ENCODE measurements at regions not wholly inside any gene's neighbourhood (a gene's known extent, or its start where the extent isn't known, plus 50 kb on each side); places are given as distances from the start of the nearest gene placed in this dataset.

DNA sequence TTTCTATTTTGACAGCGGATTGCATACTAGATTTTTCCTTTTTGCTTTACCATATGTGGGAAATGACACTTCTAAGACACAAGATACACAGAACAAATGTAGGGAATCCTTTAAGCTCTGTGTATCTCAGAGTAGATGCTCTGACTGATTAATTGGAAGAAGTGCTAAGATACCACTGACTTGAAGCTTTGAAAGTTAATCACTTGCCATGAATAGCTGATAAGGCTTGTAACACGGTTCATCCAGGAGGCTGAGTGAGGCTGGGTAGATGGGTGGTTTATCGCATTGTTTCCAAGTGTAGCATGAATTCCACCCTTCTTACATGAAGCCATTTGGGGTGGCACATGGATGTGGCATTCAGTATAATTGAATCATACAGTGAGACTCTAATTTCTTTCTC, 654.1 kb upstream of the RBFOX1 start:
- TF ChIP-seq, protein P1, sequence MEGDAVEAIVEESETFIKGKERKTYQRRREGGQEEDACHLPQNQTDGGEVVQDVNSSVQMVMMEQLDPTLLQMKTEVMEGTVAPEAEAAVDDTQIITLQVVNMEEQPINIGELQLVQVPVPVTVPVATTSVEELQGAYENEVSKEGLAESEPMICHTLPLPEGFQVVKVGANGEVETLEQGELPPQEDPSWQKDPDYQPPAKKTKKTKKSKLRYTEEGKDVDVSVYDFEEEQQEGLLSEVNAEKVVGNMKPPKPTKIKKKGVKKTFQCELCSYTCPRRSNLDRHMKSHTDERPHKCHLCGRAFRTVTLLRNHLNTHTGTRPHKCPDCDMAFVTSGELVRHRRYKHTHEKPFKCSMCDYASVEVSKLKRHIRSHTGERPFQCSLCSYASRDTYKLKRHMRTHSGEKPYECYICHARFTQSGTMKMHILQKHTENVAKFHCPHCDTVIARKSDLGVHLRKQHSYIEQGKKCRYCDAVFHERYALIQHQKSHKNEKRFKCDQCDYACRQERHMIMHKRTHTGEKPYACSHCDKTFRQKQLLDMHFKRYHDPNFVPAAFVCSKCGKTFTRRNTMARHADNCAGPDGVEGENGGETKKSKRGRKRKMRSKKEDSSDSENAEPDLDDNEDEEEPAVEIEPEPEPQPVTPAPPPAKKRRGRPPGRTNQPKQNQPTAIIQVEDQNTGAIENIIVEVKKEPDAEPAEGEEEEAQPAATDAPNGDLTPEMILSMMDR (IDR thresholded peaks at IDR 0.05; ENCODE audit: insufficient read depth, low read length, poor library complexity, severe bottlenecking) = no peak
- no peak for TF ChIP-seq EZH2phosphoT487 (conservative IDR thresholded peaks at IDR 0.05; ENCODE audit: low read length)

Measured in SU-DHL-6 (cell line).